ENCODE measurements at regions not wholly inside any gene's neighbourhood (a gene's known extent, or its start where the extent isn't known, plus 50 kb on each side); places are given as distances from the start of the nearest gene placed in this dataset.
"Not testable (repeated sequence)": the region's sequence is repeated elsewhere in the genome, so short reads cannot be mapped to it uniquely, and the experiment has no call there.

- Histone ChIP-seq H3K9me3 (no peaks in the 10 kb centered on the region), H3K27ac (no peak overlapping the region), H3K36me3 (no peaks in the 10 kb centered on the region), H3K27me3 (no peaks in the 10 kb centered on the region), H3K4me1 (no peaks in the 10 kb centered on the region), H3K4me3 (no peak overlapping the region)
- DNase-seq (no peak), ATAC-seq (no peak)
- TF ChIP-seq CTCF (IDR thresholded peaks at IDR 0.05), result no peak
- intact Hi-C loops (cut with DNase I), result no loop called here
These were observed 134.0 kb downstream of the THBS2 start for GRCh38 chr6:169119669-169120068.

GRCh38 chr6:169118346-169118830 is 135.3 kb downstream of the THBS2 start:
- ATAC-seq, result no peak
- Histone ChIP-seq H3K4me1 (no peaks in the 10 kb centered on the region), H3K27ac (no peak overlapping the region), H3K27me3 (no peaks in the 10 kb centered on the region), H3K36me3 (no peaks in the 10 kb centered on the region), H3K9me3 (no peaks in the 10 kb centered on the region), H3K4me3 (no peak overlapping the region)
- TF ChIP-seq CTCF (IDR thresholded peaks at IDR 0.05), result no peak
- intact Hi-C loops (cut with DNase I), result no loop called here
- DNase-seq, result no peak

- H3K4me3 ChIP-seq, result no peak overlapping the region
- no peak overlapping the region for H3K27ac ChIP-seq
- intact Hi-C loops (cut with DNase I), result no loop called here
- no peak for ATAC-seq
- TF ChIP-seq CTCF (IDR thresholded peaks at IDR 0.05), result no peak
- no peaks in the 10 kb centered on the region for H3K9me3 ChIP-seq
- H3K27me3 ChIP-seq, result no peaks in the 10 kb centered on the region
- no peak for DNase-seq
- no peaks in the 10 kb centered on the region for H3K36me3 ChIP-seq
- H3K4me1 ChIP-seq, result no peaks in the 10 kb centered on the region
These were observed 136.0 kb downstream of the THBS2 start for GRCh38 chr6:169117663-169118062.

- ATAC-seq (no peak), DNase-seq (no peak)
- Histone ChIP-seq H3K4me3 (no peak overlapping the region), H3K27ac (no peak overlapping the region), H3K27me3 (no peaks in the 10 kb centered on the region), H3K36me3 (no peaks in the 10 kb centered on the region), H3K4me1 (no peaks in the 10 kb centered on the region), H3K9me3 (no peaks in the 10 kb centered on the region)
- intact Hi-C loops (cut with DNase I), result no loop called here
- no peak for TF ChIP-seq CTCF (IDR thresholded peaks at IDR 0.05)
These were observed 138.0 kb downstream of the THBS2 start for GRCh38 chr6:169115632-169116031.

- H3K27ac ChIP-seq; H3K4me1 ChIP-seq; DNase-seq; intact Hi-C loops (cut with DNase I); H3K9me3 ChIP-seq; H3K27me3 ChIP-seq; H3K4me3 ChIP-seq; ATAC-seq; H3K36me3 ChIP-seq: not testable (repeated sequence)
These were observed 139.0 kb downstream of the THBS2 start for GRCh38 chr6:169114632-169115031.
